Common myeloid progenitor, CD34-positive (primary cell): ENCODE measurements at regions not wholly inside any gene's neighbourhood (a gene's known extent, or its start where the extent isn't known, plus 50 kb on each side); places are given as distances from the start of the nearest gene placed in this dataset.
"Not testable (repeated sequence)": the region's sequence is repeated elsewhere in the genome, so short reads cannot be mapped to it uniquely, and the experiment has no call there.

Source experiments
- CTCF ChIA-PET: fragments of 350-600 bp; sonication (Branson Sonifier 250); formaldehyde crosslinking; loops from one replicate; lab custom pipeline; 2021; ENCODE audit warnings: antibody characterized with exemption; lab: Charles Lee
- POLR2A ChIA-PET: fragments of 350-600 bp; sonication (Branson Sonifier 250); formaldehyde crosslinking; loops from one replicate; lab custom pipeline; 2021; ENCODE audit warnings: antibody characterized with exemption; lab: Charles Lee
- DNase-seq, 3 donors: peaks; one replicate each; pipeline versions ENCODE4 v3.0.0 to v3.0.0-alpha.2; 2013
- H3K27ac ChIP-seq, 2 experiments: 1 replicate in 1 of 2; 2 replicates in 1 of 2; pipeline ENCODE4 v1.7.0; 2013; ENCODE audit warnings: inconsistent platforms in 2 of 2, low read length in 2 of 2, mild to moderate bottlenecking in 2 of 2, low read depth in 1 of 2, moderate library complexity in 1 of 2; ENCODE audit not compliant: severe bottlenecking in 2 of 2, insufficient read depth in 1 of 2, poor library complexity in 1 of 2
- H3K27me3 ChIP-seq, 5 experiments: replicated peaks in 2 of 5; 1 replicate in 3 of 5; 2 replicates in 2 of 5; pipeline versions ENCODE4 v1.6.1 to v1.7.0; 2013; ENCODE audit warnings: low read length in 4 of 5, mild to moderate bottlenecking in 2 of 5, moderate library complexity in 2 of 5, inconsistent platforms in 1 of 5; ENCODE audit not compliant: insufficient read depth in 5 of 5, control insufficient read depth in 4 of 5
- H3K36me3 ChIP-seq, 4 experiments: 1 replicate in 2 of 4; 2 replicates in 2 of 4; pipeline versions ENCODE4 v1.6.1 to v1.7.0; 2013; ENCODE audit warnings: low read length in 3 of 4, control low read depth in 1 of 4, mild to moderate bottlenecking in 1 of 4; ENCODE audit not compliant: control insufficient read depth in 4 of 4, insufficient read depth in 4 of 4
- H3K4me1 ChIP-seq, 4 experiments: 1 replicate in 3 of 4; 2 replicates in 1 of 4; pipeline versions ENCODE4 v1.6.1 to v1.7.1; 2013; ENCODE audit warnings: low read length in 3 of 4, mild to moderate bottlenecking in 3 of 4, control low read depth in 1 of 4, inconsistent platforms in 1 of 4, moderate library complexity in 1 of 4; ENCODE audit not compliant: control insufficient read depth in 4 of 4, insufficient read depth in 4 of 4; ENCODE audit errors: control extremely low read depth in 1 of 4
- H3K4me3 ChIP-seq, 7 experiments: 1 replicate in 4 of 7; 2 replicates in 3 of 7; pipeline versions ENCODE4 v1.5.1 to v1.7.0; 2013; ENCODE audit warnings: mild to moderate bottlenecking in 7 of 7, low read length in 6 of 7, moderate library complexity in 6 of 7, inconsistent platforms in 2 of 7, low read depth in 2 of 7, control low read depth in 1 of 7; ENCODE audit not compliant: insufficient read depth in 4 of 7, control insufficient read depth in 1 of 7; ENCODE audit errors: extremely low read depth in 1 of 7
- H3K9me3 ChIP-seq, 5 experiments: 1 replicate in 4 of 5; 2 replicates in 1 of 5; pipeline versions ENCODE4 v1.6.1 to v1.7.1; 2013; ENCODE audit warnings: low read length in 4 of 5, mild to moderate bottlenecking in 2 of 5, inconsistent platforms in 1 of 5, low read depth in 1 of 5, moderate library complexity in 1 of 5; ENCODE audit not compliant: control insufficient read depth in 4 of 5, insufficient read depth in 2 of 5; ENCODE audit errors: control extremely low read depth in 1 of 5
- WGBS: methylation state at CpG from one replicate; pipeline ENCODE4 v1.1.5; 2013; ENCODE audit not compliant: insufficient coverage; 5-methylcytosine and 5-hydroxymethylcytosine counted together

DNA sequence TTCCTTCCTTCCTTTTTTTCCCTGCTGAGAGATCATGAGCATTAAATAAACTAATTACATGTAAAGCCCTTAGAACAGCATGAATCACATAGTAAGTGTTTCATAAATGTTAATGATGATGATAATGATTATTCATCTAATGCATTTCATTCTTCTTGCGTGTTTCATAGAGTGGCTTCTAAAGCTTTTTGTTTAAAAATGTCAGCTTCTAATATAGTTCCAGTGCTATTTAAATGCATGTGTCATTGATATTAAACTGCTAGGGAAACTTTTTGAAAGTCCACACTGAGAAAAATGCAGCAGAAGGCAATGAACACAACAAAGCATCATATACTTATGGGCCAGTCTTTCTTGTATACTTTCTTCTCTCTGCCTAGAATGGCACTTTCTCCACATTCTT lies 894.8 kb downstream of the REEP3 start:
- H3K36me3 ChIP-seq, result no peaks in the 10 kb centered on the region
- H3K4me1 ChIP-seq, result no peaks in the 10 kb centered on the region
- POLR2A ChIA-PET, result no interaction called here
- H3K9me3 ChIP-seq, result no peaks in the 10 kb centered on the region
- CTCF ChIA-PET, result no interaction called here
- WGBS, result no CpG with 5 or more reads among the region's 1 CpG
- H3K27me3 ChIP-seq, result no peaks in the 10 kb centered on the region
- no peak for DNase-seq
- H3K4me3 ChIP-seq, result no peak overlapping the region
- no peak overlapping the region for H3K27ac ChIP-seq

DNA sequence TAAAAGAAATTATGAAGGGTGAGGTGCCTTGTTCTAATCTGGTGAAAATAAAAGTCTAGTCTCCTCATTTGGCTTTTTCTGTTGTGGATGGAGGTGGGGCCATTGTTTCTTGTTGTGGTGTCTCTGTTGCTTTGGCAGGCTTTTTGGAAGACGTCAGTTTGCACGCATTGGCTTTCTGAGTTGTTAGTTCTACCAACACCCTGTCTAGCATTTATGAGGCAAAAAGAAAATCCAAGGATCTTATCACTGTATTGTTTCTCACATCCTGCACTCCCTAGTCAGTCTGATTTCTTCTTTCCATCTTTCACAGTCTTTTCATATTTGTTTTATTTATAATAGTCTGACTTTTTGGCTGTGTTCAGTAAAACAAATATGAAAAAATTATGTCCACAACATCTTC lies 898.3 kb downstream of the REEP3 start:
- DNase-seq, result no peak
- ChIA-PET CTCF (no interaction called here), POLR2A (no interaction called here)
- Histone ChIP-seq H3K36me3 (no peaks in the 10 kb centered on the region), H3K4me3 (no peak overlapping the region), H3K9me3 (no peaks in the 10 kb centered on the region), H3K27ac (no peak overlapping the region), H3K4me1 (no peaks in the 10 kb centered on the region), H3K27me3 (no peaks in the 10 kb centered on the region)
- 100% methylated on average over 2 of the region's 2 CpGs for WGBS

GRCh38 chr10:64426745-64427144 lies 905.5 kb downstream of the REEP3 start:
- ChIA-PET CTCF (interaction anchor here (0.7 kb wide), 1 partner anchor 1753 kb away, joined by 3 read pairs; no protein-coding TSS in a partner anchor), POLR2A (no interaction called here)
- Histone ChIP-seq H3K4me1 (no peaks in the 10 kb centered on the region), H3K4me3 (no peak overlapping the region), H3K27ac (no peak overlapping the region), H3K27me3 (no peaks in the 10 kb centered on the region), H3K9me3 (no peaks in the 10 kb centered on the region), H3K36me3 (no peaks in the 10 kb centered on the region)
- DNase-seq, result no peak
- WGBS, result no CpG with 5 or more reads among the region's 3 CpGs

DNA sequence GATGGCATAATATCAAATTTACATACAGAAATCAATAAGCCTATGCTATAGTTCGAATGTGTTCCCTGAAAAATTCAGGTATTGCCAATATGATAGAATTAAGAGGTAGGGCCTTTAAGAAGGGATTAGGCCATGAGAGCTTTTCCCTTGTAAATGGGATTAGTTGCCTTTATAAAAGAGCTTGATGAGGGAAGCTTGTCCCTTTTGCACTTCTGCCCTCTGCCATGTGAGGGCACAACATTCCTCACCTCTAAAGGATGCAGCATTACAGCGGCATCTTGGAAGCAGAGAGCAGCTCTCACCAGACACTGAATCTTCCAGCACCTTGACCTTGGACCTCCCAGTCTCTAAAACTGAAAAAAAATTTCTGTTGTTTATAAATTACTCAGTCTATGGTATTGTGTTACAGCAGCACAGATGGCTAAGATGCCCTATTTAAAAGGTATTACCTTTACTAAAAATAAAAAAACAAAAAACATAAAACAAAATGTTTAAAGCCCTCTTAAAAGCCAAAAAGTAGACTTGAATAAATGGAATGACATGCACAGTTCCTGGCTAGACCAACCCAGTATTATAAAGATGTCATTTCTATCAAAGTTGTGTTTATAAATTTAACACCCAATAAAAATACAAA lies 909.6 kb downstream of the REEP3 start:
- H3K36me3 ChIP-seq, result no peaks in the 10 kb centered on the region
- H3K9me3 ChIP-seq, result no peaks in the 10 kb centered on the region
- no peak overlapping the region for H3K27ac ChIP-seq
- no peaks in the 10 kb centered on the region for H3K27me3 ChIP-seq
- WGBS, result no CpG with 5 or more reads among the region's 2 CpGs
- H3K4me3 ChIP-seq, result no peak overlapping the region
- peak; percentile 41 to 61 (median 59) for DNase-seq
- no peaks in the 10 kb centered on the region for H3K4me1 ChIP-seq
- ChIA-PET CTCF (interaction anchor here (0.6 to 1.0 kb wide), 2 partner anchors 116 to 282 kb away, joined by 3 read pairs; no protein-coding TSS in a partner anchor), POLR2A (no interaction called here)

- DNase-seq, H3K4me1 ChIP-seq, H3K4me3 ChIP-seq, H3K9me3 ChIP-seq, H3K36me3 ChIP-seq, CTCF ChIA-PET, POLR2A ChIA-PET, H3K27me3 ChIP-seq, H3K27ac ChIP-seq: not testable (repeated sequence)
- WGBS, result over 99% methylated on average over 13 of the region's 14 CpGs
Measured at GRCh38 chr10:64441872-64442271, 920.7 kb downstream of the REEP3 start.

GRCh38 chr10:64444163-64444562 lies 923.0 kb downstream of the REEP3 start:
- ChIA-PET CTCF (no interaction called here), POLR2A (no interaction called here)
- DNase-seq, result no peak
- no peaks in the 10 kb centered on the region for H3K36me3 ChIP-seq
- H3K27ac ChIP-seq, result no peak overlapping the region
- H3K9me3 ChIP-seq, result no peaks in the 10 kb centered on the region
- no peaks in the 10 kb centered on the region for H3K4me1 ChIP-seq
- no peak overlapping the region for H3K4me3 ChIP-seq
- no peaks in the 10 kb centered on the region for H3K27me3 ChIP-seq

DNA sequence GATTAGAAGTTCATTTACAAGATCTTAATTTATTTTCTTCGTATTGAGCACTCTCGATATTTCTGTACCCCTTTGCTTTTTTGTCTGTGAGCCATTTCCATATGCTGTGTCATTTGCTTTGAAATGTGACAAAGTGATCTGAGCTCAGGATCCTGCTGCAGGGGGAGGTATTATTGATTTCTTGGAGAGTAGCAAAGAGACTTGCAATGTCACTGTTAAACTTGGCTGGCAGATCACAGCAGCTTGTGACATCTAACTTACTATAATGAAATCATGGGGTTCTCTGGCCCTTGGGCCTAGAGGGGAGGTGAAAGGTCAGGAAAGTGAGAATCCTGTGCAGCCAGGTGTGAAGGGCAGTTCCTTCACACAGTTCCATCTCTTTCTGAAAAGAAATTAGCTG lies 923.4 kb downstream of the REEP3 start:
- ChIA-PET CTCF (no interaction called here), POLR2A (no interaction called here)
- WGBS, result 100% methylated on average over 2 of the region's 2 CpGs
- DNase-seq, result no peak
- no peak overlapping the region for H3K4me3 ChIP-seq
- no peaks in the 10 kb centered on the region for H3K27me3 ChIP-seq
- H3K4me1 ChIP-seq, result no peaks in the 10 kb centered on the region
- no peaks in the 10 kb centered on the region for H3K36me3 ChIP-seq
- H3K27ac ChIP-seq, result no peak overlapping the region
- no peaks in the 10 kb centered on the region for H3K9me3 ChIP-seq
